ENCODE measurements at regions not wholly inside any gene's neighbourhood (a gene's known extent, or its start where the extent isn't known, plus 50 kb on each side); places are given as distances from the start of the nearest gene placed in this dataset.

- H3K36me3 ChIP-seq (ENCODE audit: control insufficient read depth, insufficient read depth, low read length) = no peaks in the 10 kb centered on the region
Measured at GRCh38 chr4:27728892-27729291, 868.3 kb downstream of the STIM2 start.

GRCh38 chr4:27742816-27743215, 882.2 kb downstream of the STIM2 start:
- no peaks in the 10 kb centered on the region for H3K27me3 ChIP-seq (ENCODE audit: control insufficient read depth, insufficient read depth, low read length)

More at GRCh38 chr4:27728892-27729291, 868.3 kb downstream of the STIM2 start:
- H3K4me3 ChIP-seq (ENCODE audit: low read depth, low read length) = no peak overlapping the region
- no peak for DNase-seq (ENCODE audit: low read depth in 4 of 6, low spot score in 6 of 6)
- H3K27ac ChIP-seq (ENCODE audit: low read depth, low read length) = no peak overlapping the region
- H3K27me3 ChIP-seq (ENCODE audit: control insufficient read depth, insufficient read depth, low read length) = no peaks in the 10 kb centered on the region
- 100% methylated on average over 1 of the region's 3 CpGs for WGBS (ENCODE audit: insufficient coverage)
- no peaks in the 10 kb centered on the region for H3K4me1 ChIP-seq (ENCODE audit: control insufficient read depth, insufficient read depth, low read length)
- H3K9me3 ChIP-seq (ENCODE audit: control insufficient read depth, insufficient read depth, low read length) = no peaks in the 10 kb centered on the region

GRCh38 chr4:27759611-27760575, 899.3 kb downstream of the STIM2 start:
- DNase-seq (ENCODE audit: low read depth in 4 of 6, low spot score in 6 of 6) = peak in 2 of 6 donors; percentile 3 to 63
- H3K27ac ChIP-seq (ENCODE audit: low read depth, low read length) = no peak overlapping the region
- H3K27me3 ChIP-seq (ENCODE audit: control insufficient read depth, insufficient read depth, low read length) = no peaks in the 10 kb centered on the region
- 71% methylated on average over 1 of the region's 11 CpGs for WGBS (ENCODE audit: insufficient coverage)
- no peaks in the 10 kb centered on the region for H3K4me1 ChIP-seq (ENCODE audit: control insufficient read depth, insufficient read depth, low read length)
- H3K4me3 ChIP-seq (ENCODE audit: low read depth, low read length) = no peak overlapping the region
- no peaks in the 10 kb centered on the region for H3K36me3 ChIP-seq (ENCODE audit: control insufficient read depth, insufficient read depth, low read length)
- no peaks in the 10 kb centered on the region for H3K9me3 ChIP-seq (ENCODE audit: control insufficient read depth, insufficient read depth, low read length)

More at GRCh38 chr4:27742816-27743215, 882.2 kb downstream of the STIM2 start:
- Histone ChIP-seq H3K4me1 (ENCODE audit: control insufficient read depth, insufficient read depth, low read length) (no peaks in the 10 kb centered on the region), H3K36me3 (ENCODE audit: control insufficient read depth, insufficient read depth, low read length) (no peaks in the 10 kb centered on the region), H3K9me3 (ENCODE audit: control insufficient read depth, insufficient read depth, low read length) (no peaks in the 10 kb centered on the region), H3K4me3 (ENCODE audit: low read depth, low read length) (no peak overlapping the region), H3K27ac (ENCODE audit: low read depth, low read length) (no peak overlapping the region)
- peak in 2 of 6 donors; percentile 7 to 78 for DNase-seq (ENCODE audit: low read depth in 4 of 6, low spot score in 6 of 6)

GRCh38 chr4:27763830-27764525, 903.3 kb downstream of the STIM2 start:
- Histone ChIP-seq H3K9me3 (ENCODE audit: control insufficient read depth, insufficient read depth, low read length) (no peaks in the 10 kb centered on the region), H3K27me3 (ENCODE audit: control insufficient read depth, insufficient read depth, low read length) (no peaks in the 10 kb centered on the region), H3K4me3 (ENCODE audit: low read depth, low read length) (no peak overlapping the region), H3K36me3 (ENCODE audit: control insufficient read depth, insufficient read depth, low read length) (no peaks in the 10 kb centered on the region), H3K4me1 (ENCODE audit: control insufficient read depth, insufficient read depth, low read length) (no peaks in the 10 kb centered on the region), H3K27ac (ENCODE audit: low read depth, low read length) (no peak overlapping the region)
- DNase-seq (ENCODE audit: low read depth in 4 of 6, low spot score in 6 of 6) = no peak
- 90% methylated on average over 2 of the region's 5 CpGs for WGBS (ENCODE audit: insufficient coverage)

- no peak for DNase-seq (ENCODE audit: low read depth in 4 of 6, low spot score in 6 of 6)
- H3K27ac ChIP-seq (ENCODE audit: low read depth, low read length) = no peak overlapping the region
- no peaks in the 10 kb centered on the region for H3K27me3 ChIP-seq (ENCODE audit: control insufficient read depth, insufficient read depth, low read length)
- no peaks in the 10 kb centered on the region for H3K9me3 ChIP-seq (ENCODE audit: control insufficient read depth, insufficient read depth, low read length)
- no peak overlapping the region for H3K4me3 ChIP-seq (ENCODE audit: low read depth, low read length)
- WGBS (ENCODE audit: insufficient coverage) = 71% methylated on average over 1 of the region's 4 CpGs
- H3K36me3 ChIP-seq (ENCODE audit: control insufficient read depth, insufficient read depth, low read length) = no peaks in the 10 kb centered on the region
- H3K4me1 ChIP-seq (ENCODE audit: control insufficient read depth, insufficient read depth, low read length) = no peaks in the 10 kb centered on the region
Measured at GRCh38 chr4:27764526-27764837, 903.8 kb downstream of the STIM2 start.

GRCh38 chr4:27770895-27771294, 910.3 kb downstream of the STIM2 start:
- Histone ChIP-seq H3K27ac (ENCODE audit: low read depth, low read length) (no peak overlapping the region), H3K36me3 (ENCODE audit: control insufficient read depth, insufficient read depth, low read length) (no peaks in the 10 kb centered on the region), H3K4me1 (ENCODE audit: control insufficient read depth, insufficient read depth, low read length) (no peaks in the 10 kb centered on the region), H3K9me3 (ENCODE audit: control insufficient read depth, insufficient read depth, low read length) (no peaks in the 10 kb centered on the region), H3K27me3 (ENCODE audit: control insufficient read depth, insufficient read depth, low read length) (no peaks in the 10 kb centered on the region), H3K4me3 (ENCODE audit: low read depth, low read length) (no peak overlapping the region)
- WGBS (ENCODE audit: insufficient coverage) = 96% methylated on average over 2 of the region's 7 CpGs
- peak in 1 of 6 donors; percentile 11 for DNase-seq (ENCODE audit: low read depth in 4 of 6, low spot score in 6 of 6)

GRCh38 chr4:27775156-27775555, 914.5 kb downstream of the STIM2 start:
- Histone ChIP-seq H3K36me3 (ENCODE audit: control insufficient read depth, insufficient read depth, low read length) (no peaks in the 10 kb centered on the region), H3K27ac (ENCODE audit: low read depth, low read length) (no peak overlapping the region), H3K4me3 (ENCODE audit: low read depth, low read length) (no peak overlapping the region), H3K27me3 (ENCODE audit: control insufficient read depth, insufficient read depth, low read length) (no peaks in the 10 kb centered on the region), H3K9me3 (ENCODE audit: control insufficient read depth, insufficient read depth, low read length) (no peaks in the 10 kb centered on the region), H3K4me1 (ENCODE audit: control insufficient read depth, insufficient read depth, low read length) (no peaks in the 10 kb centered on the region)
- WGBS (ENCODE audit: insufficient coverage) = 83% methylated on average over 3 of the region's 3 CpGs
- no peak for DNase-seq (ENCODE audit: low read depth in 4 of 6, low spot score in 6 of 6)

GRCh38 chr4:27779827-27780226, 919.2 kb downstream of the STIM2 start:
- Histone ChIP-seq H3K9me3 (ENCODE audit: control insufficient read depth, insufficient read depth, low read length) (no peaks in the 10 kb centered on the region), H3K4me1 (ENCODE audit: control insufficient read depth, insufficient read depth, low read length) (no peaks in the 10 kb centered on the region), H3K27ac (ENCODE audit: low read depth, low read length) (no peak overlapping the region), H3K36me3 (ENCODE audit: control insufficient read depth, insufficient read depth, low read length) (no peaks in the 10 kb centered on the region), H3K4me3 (ENCODE audit: low read depth, low read length) (no peak overlapping the region), H3K27me3 (ENCODE audit: control insufficient read depth, insufficient read depth, low read length) (no peaks in the 10 kb centered on the region)
- WGBS (ENCODE audit: insufficient coverage) = 83% methylated on average over 1 of the region's 1 CpG
- DNase-seq (ENCODE audit: low read depth in 4 of 6, low spot score in 6 of 6) = no peak

- WGBS (ENCODE audit: insufficient coverage) = no CpG with 5 or more reads among the region's 2 CpGs
- no peak overlapping the region for H3K4me3 ChIP-seq (ENCODE audit: low read depth, low read length)
- H3K9me3 ChIP-seq (ENCODE audit: control insufficient read depth, insufficient read depth, low read length) = no peaks in the 10 kb centered on the region
- no peaks in the 10 kb centered on the region for H3K4me1 ChIP-seq (ENCODE audit: control insufficient read depth, insufficient read depth, low read length)
- no peaks in the 10 kb centered on the region for H3K36me3 ChIP-seq (ENCODE audit: control insufficient read depth, insufficient read depth, low read length)
- H3K27ac ChIP-seq (ENCODE audit: low read depth, low read length) = no peak overlapping the region
- H3K27me3 ChIP-seq (ENCODE audit: control insufficient read depth, insufficient read depth, low read length) = no peaks in the 10 kb centered on the region
- no peak for DNase-seq (ENCODE audit: low read depth in 4 of 6, low spot score in 6 of 6)
Measured at GRCh38 chr4:27787195-27787594, 926.6 kb downstream of the STIM2 start.

GRCh38 chr4:27789773-27790172, 929.1 kb downstream of the STIM2 start:
- no peak overlapping the region for H3K4me3 ChIP-seq (ENCODE audit: low read depth, low read length)
- no peaks in the 10 kb centered on the region for H3K4me1 ChIP-seq (ENCODE audit: control insufficient read depth, insufficient read depth, low read length)
- no peak for DNase-seq (ENCODE audit: low read depth in 4 of 6, low spot score in 6 of 6)
- no peak overlapping the region for H3K27ac ChIP-seq (ENCODE audit: low read depth, low read length)
- no peaks in the 10 kb centered on the region for H3K36me3 ChIP-seq (ENCODE audit: control insufficient read depth, insufficient read depth, low read length)
- no peaks in the 10 kb centered on the region for H3K27me3 ChIP-seq (ENCODE audit: control insufficient read depth, insufficient read depth, low read length)
- H3K9me3 ChIP-seq (ENCODE audit: control insufficient read depth, insufficient read depth, low read length) = no peaks in the 10 kb centered on the region
- no CpG with 5 or more reads among the region's 6 CpGs for WGBS (ENCODE audit: insufficient coverage)

Data from spinal cord (tissue), 9 donors.